Epithelial cell of proximal tubule (primary cell): ENCODE measurements at regions not wholly inside any gene's neighbourhood (a gene's known extent, or its start where the extent isn't known, plus 50 kb on each side); places are given as distances from the start of the nearest gene placed in this dataset.

ENCODE experiments used
- DNase-seq: peaks from one replicate; pipeline ENCODE4 v3.0.0-alpha.2; 2011; ENCODE audit warnings: low read depth
- H3K4me3 ChIP-seq: 2 replicates; pipeline ENCODE4 v1.5.1; 2011; ENCODE audit warnings: low read depth, mild to moderate bottlenecking, low read length
- CTCF ChIP-seq: conservative IDR thresholded peaks from 2 replicates; pipeline ENCODE4 v1.5.1; 2012; ENCODE audit warnings: low read depth, mild to moderate bottlenecking, low read length

GRCh38 chr5:2532809-2533208 is 218.7 kb downstream of the IRX2 start:
- DNase-seq: no peak
- no peak for TF ChIP-seq CTCF

GRCh38 chr5:2531318-2531717 is 220.2 kb downstream of the IRX2 start:
- DNase-seq: no peak
- no peak overlapping the region for H3K4me3 ChIP-seq
- TF ChIP-seq CTCF: no peak

More at GRCh38 chr5:2532809-2533208, 218.7 kb downstream of the IRX2 start:
- H3K4me3 ChIP-seq: no peak overlapping the region

GRCh38 chr5:2530609-2531008 is 220.9 kb downstream of the IRX2 start:
- no peak overlapping the region for H3K4me3 ChIP-seq
- no peak for TF ChIP-seq CTCF
- DNase-seq: no peak

GRCh38 chr5:2529371-2530092 is 221.9 kb downstream of the IRX2 start:
- TF ChIP-seq CTCF: no peak
- H3K4me3 ChIP-seq: no peak overlapping the region
- no peak for DNase-seq

GRCh38 chr5:2525351-2525750 is 226.1 kb downstream of the IRX2 start:
- no peak for TF ChIP-seq CTCF
- DNase-seq: no peak
- H3K4me3 ChIP-seq: no peak overlapping the region

GRCh38 chr5:2524620-2525019 is 226.9 kb downstream of the IRX2 start:
- TF ChIP-seq CTCF: no peak
- H3K4me3 ChIP-seq: no peak overlapping the region
- DNase-seq: no peak

- TF ChIP-seq CTCF: no peak
- H3K4me3 ChIP-seq: no peak overlapping the region
- DNase-seq: no peak
These were observed 228.3 kb downstream of the IRX2 start for GRCh38 chr5:2523180-2523579.
